Ascending aorta (tissue), 2 donors: ENCODE measurements at regions not wholly inside any gene's neighbourhood (a gene's known extent, or its start where the extent isn't known, plus 50 kb on each side); places are given as distances from the start of the nearest gene placed in this dataset.

Source experiments
- DNase-seq, 2 donors: peaks; one replicate each; pipeline ENCODE4 v3.0.0-alpha.2; 2019; ENCODE audit warnings: low spot score in 2 of 2
- H3K27ac ChIP-seq, 2 donors: fragments of 200-600 bp; sonication (generic); one replicate each; pipeline ENCODE4 v1.5.1; 2016 to 2017; ENCODE audit warnings: mild to moderate bottlenecking in 1 of 2
- H3K27me3 ChIP-seq: fragments of 200-600 bp; sonication (generic); one replicate; pipeline ENCODE4 v1.5.1; 2017
- H3K36me3 ChIP-seq, 2 donors: fragments of 200-600 bp; sonication (generic); one replicate each; pipeline ENCODE4 v1.5.1; 2016
- H3K4me1 ChIP-seq, 2 donors: fragments of 200-600 bp; sonication (generic); one replicate each; pipeline ENCODE4 v1.5.1; 2016 to 2017; ENCODE audit warnings: mild to moderate bottlenecking in 1 of 2
- H3K4me3 ChIP-seq, 2 donors: fragments of 200-600 bp; sonication (generic); one replicate each; pipeline ENCODE4 v1.5.1; 2016 to 2017; ENCODE audit warnings: mild to moderate bottlenecking in 1 of 2
- H3K9me3 ChIP-seq, 2 donors: fragments of 200-600 bp; sonication (generic); one replicate each; pipeline ENCODE4 v1.5.1; 2016
- intact Hi-C: fragments of 100-400 bp; cut with DNase I; formaldehyde crosslinking; loops from one replicate; pipeline ENCODE4 v1.15.1; 2023
- TF ChIP-seq, protein P1 (sequence below), 3 experiments: fragments of 200-600 bp in 2 of 3; fragments of 450-650 bp in 1 of 3; sonication (generic) in 2 of 3; IDR thresholded peaks; one replicate each; pipeline ENCODE4 v1.5.1; 2016 to 2019; ENCODE audit warnings: antibody characterized with exemption in 3 of 3, mild to moderate bottlenecking in 1 of 3, moderate library complexity in 1 of 3

DNA sequence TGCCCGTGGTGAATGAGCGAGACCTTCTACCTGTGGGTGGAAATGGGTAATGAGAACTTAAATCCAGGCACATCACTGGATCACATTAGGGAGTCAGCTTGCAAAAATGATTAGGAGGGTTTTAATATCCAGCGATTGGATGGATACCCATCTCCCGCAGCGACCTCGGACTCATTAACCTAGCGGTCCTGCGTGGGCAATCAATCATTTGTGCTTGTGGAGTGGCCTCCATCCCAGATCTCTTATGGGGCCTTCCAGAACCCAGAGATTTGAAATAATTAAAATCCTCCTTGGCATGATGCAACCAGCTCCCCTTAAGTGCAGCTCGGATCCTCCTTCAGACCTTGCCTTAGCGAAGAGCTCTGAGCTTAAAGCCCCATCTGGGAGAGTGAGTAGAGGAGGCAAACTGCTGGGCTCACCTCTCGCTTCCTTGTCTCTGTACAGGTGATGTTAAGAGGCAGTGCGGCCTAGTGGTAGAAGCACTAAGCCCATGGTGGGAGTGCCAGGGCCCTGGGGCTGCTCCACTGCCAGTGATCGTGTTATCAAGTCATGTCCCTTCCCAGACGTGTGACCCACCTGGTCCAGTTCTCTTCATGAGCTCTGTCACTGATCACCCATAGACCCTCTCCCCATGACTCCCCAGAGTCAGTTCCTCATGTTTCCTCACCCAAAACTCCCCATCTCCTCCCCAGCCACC lies 285.2 kb upstream of the TLE3 start:
- Histone ChIP-seq H3K27me3 (no peaks in the 10 kb centered on the region), H3K4me1 (no peaks in the 10 kb centered on the region), H3K36me3 (no peaks in the 10 kb centered on the region), H3K4me3 (no peak overlapping the region), H3K9me3 (no peaks in the 10 kb centered on the region), H3K27ac (no peak overlapping the region)
- TF ChIP-seq, protein P1, sequence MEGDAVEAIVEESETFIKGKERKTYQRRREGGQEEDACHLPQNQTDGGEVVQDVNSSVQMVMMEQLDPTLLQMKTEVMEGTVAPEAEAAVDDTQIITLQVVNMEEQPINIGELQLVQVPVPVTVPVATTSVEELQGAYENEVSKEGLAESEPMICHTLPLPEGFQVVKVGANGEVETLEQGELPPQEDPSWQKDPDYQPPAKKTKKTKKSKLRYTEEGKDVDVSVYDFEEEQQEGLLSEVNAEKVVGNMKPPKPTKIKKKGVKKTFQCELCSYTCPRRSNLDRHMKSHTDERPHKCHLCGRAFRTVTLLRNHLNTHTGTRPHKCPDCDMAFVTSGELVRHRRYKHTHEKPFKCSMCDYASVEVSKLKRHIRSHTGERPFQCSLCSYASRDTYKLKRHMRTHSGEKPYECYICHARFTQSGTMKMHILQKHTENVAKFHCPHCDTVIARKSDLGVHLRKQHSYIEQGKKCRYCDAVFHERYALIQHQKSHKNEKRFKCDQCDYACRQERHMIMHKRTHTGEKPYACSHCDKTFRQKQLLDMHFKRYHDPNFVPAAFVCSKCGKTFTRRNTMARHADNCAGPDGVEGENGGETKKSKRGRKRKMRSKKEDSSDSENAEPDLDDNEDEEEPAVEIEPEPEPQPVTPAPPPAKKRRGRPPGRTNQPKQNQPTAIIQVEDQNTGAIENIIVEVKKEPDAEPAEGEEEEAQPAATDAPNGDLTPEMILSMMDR (IDR thresholded peaks at IDR 0.05), result no peak
- intact Hi-C loops, result no loop called here
- DNase-seq, result no peak

DNA sequence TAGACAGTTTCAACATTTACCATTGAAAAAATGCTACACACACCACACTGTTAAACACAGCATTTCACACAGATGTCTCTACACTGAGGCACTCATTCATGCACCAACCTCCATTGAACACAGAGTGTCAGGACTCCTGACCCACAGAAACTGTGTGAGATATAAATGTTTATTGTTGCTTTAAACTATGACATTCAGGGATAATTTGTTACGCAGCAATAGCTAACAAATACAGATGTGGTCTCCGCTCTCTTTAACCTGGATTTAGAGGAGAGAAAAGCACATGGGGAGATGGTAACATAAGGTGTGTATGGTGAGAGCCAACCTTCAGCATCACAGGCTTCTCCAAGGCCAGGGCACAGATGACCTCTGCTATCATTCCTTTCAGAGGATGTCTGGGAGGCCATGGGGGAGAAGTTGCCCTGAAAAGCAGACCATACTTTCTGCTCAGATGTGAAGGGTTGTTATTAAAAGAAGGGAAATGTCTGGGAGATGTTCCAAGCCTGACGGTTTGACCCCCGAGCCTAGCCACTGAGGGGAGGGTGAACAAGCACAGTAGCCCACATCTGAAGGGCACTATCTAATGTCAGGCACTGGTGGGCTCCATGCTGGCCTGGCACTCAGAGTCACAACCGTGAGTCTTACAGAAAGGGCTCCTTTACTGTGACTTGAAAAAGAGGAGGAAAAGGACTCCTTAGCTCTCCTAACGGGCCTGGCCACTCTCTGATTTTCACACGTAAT lies 284.5 kb upstream of the TLE3 start:
- no peaks in the 10 kb centered on the region for H3K9me3 ChIP-seq
- H3K27me3 ChIP-seq, result no peaks in the 10 kb centered on the region
- no peak for DNase-seq

DNA sequence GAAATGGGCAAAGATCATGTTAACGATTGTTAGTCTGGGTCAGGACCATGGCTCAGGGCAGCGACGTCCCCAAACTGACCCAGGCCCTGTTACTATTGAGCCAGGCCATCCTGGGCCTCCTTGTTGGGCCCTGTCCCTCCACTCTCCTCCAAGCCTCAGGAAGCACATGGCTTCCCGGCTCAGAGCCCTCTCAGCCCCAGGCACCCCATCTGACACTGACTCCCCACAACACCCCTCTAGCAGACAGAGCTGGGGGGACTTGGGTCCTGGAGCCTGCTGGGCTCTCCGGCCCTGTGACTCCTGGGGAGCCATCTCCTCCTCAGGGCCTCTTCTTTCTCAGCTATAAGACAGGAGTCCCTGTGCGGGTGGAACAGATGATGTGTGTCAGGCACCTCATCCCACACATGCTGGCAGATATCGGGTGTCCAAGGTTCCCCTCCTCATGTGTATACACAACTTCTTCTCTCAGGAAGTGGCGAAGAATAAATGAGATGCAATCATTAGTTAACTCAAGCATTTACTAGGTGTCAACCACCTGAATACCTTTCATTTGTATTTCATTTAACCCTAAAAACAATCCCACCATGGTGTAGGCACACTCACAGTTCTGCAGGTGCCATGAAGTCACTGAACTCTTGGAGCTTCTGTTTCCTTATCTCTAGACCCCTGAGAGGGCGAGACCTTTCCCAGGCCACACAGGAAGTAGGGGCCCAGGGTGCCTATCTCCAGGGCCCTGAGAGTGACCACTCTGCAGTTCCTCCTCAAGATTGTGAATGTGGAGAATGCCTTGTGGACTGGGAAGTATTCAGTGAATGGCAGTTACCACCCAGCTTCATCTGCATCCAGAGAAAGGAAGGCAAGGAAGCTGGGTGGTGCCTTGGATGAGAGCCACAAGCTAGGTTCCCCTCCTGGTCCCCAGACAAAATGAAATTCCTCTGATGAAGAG lies 282.5 kb upstream of the TLE3 start:
- Histone ChIP-seq H3K27me3 (no peaks in the 10 kb centered on the region), H3K9me3 (no peaks in the 10 kb centered on the region), H3K4me3 (no peak overlapping the region), H3K4me1 (peaks cover 0 to 20% of the 10 kb centered on the region in 2 donors), H3K36me3 (no peaks in the 10 kb centered on the region), H3K27ac (no peak overlapping the region)
- intact Hi-C loops, result loop anchor here (5.0 to 10.0 kb wide), 3 partner anchors 105 to 1855 kb away; partner anchors contain the start of genes PKM and TLE3
- TF ChIP-seq, protein P1 (IDR thresholded peaks at IDR 0.05), result no peak
- DNase-seq, result no peak

More for the DNA sequence above, 284.5 kb upstream of the TLE3 start:
- Histone ChIP-seq H3K27ac (no peak overlapping the region), H3K4me1 (peaks cover 0 to 4% of the 10 kb centered on the region in 2 donors), H3K36me3 (no peaks in the 10 kb centered on the region), H3K4me3 (no peak overlapping the region)
- intact Hi-C loops, result no loop called here
- TF ChIP-seq, protein P1 (IDR thresholded peaks at IDR 0.05), result no peak

DNA sequence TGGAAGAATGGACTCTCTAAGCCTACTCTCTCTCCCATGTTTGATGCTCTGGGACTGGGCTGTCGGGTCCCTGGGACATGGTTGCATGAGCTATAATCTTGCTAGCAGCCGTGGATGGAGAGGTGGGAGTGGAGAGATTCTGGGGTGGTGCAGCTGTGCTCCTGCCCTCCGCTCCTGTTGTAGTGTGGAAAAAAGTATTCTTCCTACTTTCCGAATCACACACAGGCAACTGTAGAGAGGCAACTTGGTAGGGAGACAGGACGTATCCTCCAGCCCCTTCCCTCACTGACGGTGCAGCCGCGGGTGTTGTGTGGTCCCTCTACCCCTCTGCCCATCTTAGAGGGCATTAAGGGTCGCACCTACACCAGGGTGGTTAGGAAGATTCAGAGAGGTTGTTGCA lies 281.4 kb upstream of the TLE3 start:
- no peak for DNase-seq
- Histone ChIP-seq H3K4me1 (peaks cover 0 to 21% of the 10 kb centered on the region in 2 donors), H3K36me3 (no peaks in the 10 kb centered on the region), H3K9me3 (no peaks in the 10 kb centered on the region), H3K4me3 (no peak overlapping the region), H3K27me3 (no peaks in the 10 kb centered on the region), H3K27ac (no peak overlapping the region)
- intact Hi-C loops, result loop anchor here (5.0 to 10.0 kb wide), 3 partner anchors 104 to 1856 kb away; partner anchors contain the start of genes PKM and TLE3
- TF ChIP-seq, protein P1 (IDR thresholded peaks at IDR 0.05), result no peak
